ENCODE measurements at regions not wholly inside any gene's neighbourhood (a gene's known extent, or its start where the extent isn't known, plus 50 kb on each side); places are given as distances from the start of the nearest gene placed in this dataset.

DNA sequence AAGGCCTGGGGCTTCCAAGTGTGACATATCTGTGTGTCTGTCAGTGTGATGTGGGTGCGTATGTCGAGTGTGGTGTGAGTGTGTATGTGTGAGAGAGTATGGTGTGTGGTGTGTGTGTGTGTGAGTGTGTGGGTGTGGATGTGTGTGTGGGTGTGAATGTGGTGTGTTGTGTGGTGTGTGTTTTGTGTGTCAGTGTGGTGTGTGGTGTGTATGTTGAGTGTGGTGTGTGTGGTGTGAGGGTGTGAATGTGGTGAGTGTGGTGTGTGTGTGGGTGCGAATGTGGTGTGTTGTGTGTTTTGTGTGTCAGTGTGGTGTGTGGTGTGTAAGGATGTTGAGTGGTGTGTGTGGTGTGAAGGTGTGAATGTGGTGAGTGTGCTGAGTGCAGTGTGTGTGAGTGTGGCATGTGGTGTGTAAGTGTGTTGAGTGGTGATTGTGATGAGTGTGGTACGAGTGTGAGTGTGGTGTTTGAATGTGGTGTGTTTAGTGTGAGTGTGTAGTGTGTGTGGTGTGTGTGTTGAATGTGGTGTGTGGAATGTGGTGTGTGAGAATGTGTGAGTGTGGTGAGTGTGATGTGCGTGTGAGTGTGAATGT is 61.6 kb upstream of the SORCS2 start:
- ChIA-PET RAD21 (ENCODE audit: unreplicated experiment) (no interaction called here), POLR2A (no interaction called here), SMC1A (ENCODE audit: uncharacterized antibody, unreplicated experiment) (no interaction called here), CTCF (no interaction called here)
- no peaks in the 10 kb centered on the region; the same call in 2 of the 3 replicates for H3K9me3 ChIP-seq (replicated peaks; ENCODE audit: control insufficient read depth, insufficient read depth, low read length)
- ATAC-seq (no peak), DNase-seq (ENCODE audit: low read depth, low spot score) (no peak), FAIRE-seq (peak; percentile 7)
- no peak overlapping the region for H2AFZ ChIP-seq (ENCODE audit: control insufficient read depth, low read depth, low read length)
- intact Hi-C loops (cut with micrococcal nuclease; ENCODE audit: unreplicated experiment) (no loop called here), in situ Hi-C loops (cut with MboI) (no loop called here)
- no peak overlapping the region for H3K4me3 ChIP-seq
- H3K27ac ChIP-seq (ENCODE audit: control insufficient read depth, insufficient read depth): no peak overlapping the region
- H3K4me1 ChIP-seq (ENCODE audit: control insufficient read depth, insufficient read depth, low read length): no peaks in the 10 kb centered on the region
- no peak overlapping the region for H3K4me2 ChIP-seq (ENCODE audit: control insufficient read depth, insufficient read depth)
- H3K27me3 ChIP-seq (replicated peaks in 1 of 2; ENCODE audit: control insufficient read depth in 2 of 2, insufficient read depth in 2 of 2, low read length in 1 of 2): no peaks in the 10 kb centered on the region
- H3K36me3 ChIP-seq (ENCODE audit: control insufficient read depth in 2 of 2, insufficient read depth in 2 of 2, low read length in 1 of 2): no peaks in the 10 kb centered on the region
- H3K79me2 ChIP-seq (ENCODE audit: control insufficient read depth, insufficient read depth, low read length): no peaks in the 10 kb centered on the region
- BruUV-seq (replicated peaks): no TSS peak
- WGBS (ENCODE audit: insufficient coverage, insufficient replicate concordance, low lambda C conversion rate, missing lambda C conversion rate): 59% methylated on average over 5 of the region's 5 CpGs
- H4K20me1 ChIP-seq (ENCODE audit: control insufficient read depth, insufficient read depth): no peaks in the 10 kb centered on the region
- H3K9ac ChIP-seq (ENCODE audit: control insufficient read depth, insufficient read depth, low read length): no peak overlapping the region
- TF ChIP-seq GABPA (IDR thresholded peaks at IDR 0.05; ENCODE audit: low read depth): no peak
- TF ChIP-seq NR2C2 (IDR thresholded peaks at IDR 0.05; ENCODE audit: borderline replicate concordance, control insufficient read depth, insufficient read length, low read depth): peak; percentile 46
- TF ChIP-seq ZNF687 (IDR thresholded peaks at IDR 0.05): no peak

Data from GM12878 (cell line).